GM12865 (cell line): ENCODE measurements at regions not wholly inside any gene's neighbourhood (a gene's known extent, or its start where the extent isn't known, plus 50 kb on each side); places are given as distances from the start of the nearest gene placed in this dataset.

Experiments
- DNase-seq: peaks from one replicate; pipeline ENCODE4 v3.0.0; 2010; ENCODE audit warnings: low read depth
- H3K4me3 ChIP-seq: 2 replicates; pipeline ENCODE4 v1.5.1; 2011; ENCODE audit warnings: mild to moderate bottlenecking, low read depth, low read length, control low read depth
- TF ChIP-seq, protein P1 (sequence below): IDR thresholded peaks from 2 replicates; pipeline ENCODE4 v1.5.1; 2011; ENCODE audit warnings: low read length, control low read depth, low read depth, inconsistent platforms; ENCODE audit not compliant: insufficient read depth; ENCODE audit errors: missing control alignments

DNA sequence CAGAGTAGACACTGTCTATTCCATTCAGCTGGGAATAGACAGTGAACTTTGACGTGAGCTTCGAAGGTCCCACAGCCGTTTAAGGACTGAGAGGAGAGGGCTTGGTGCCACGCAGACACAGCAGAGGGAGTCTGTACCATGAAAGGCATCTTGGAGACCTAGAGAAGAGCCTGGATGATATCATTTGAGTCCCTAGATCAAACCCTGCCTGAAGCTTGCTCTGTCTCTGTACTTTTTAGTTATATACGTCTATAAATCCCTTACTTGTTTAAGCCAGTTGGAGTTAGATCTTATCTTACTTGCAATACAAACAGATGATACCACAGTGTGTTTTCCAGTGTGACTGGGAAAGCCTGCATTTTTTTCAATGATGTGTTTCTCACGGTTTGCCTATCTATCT, 128.9 kb upstream of the RTL1 start:
- no peak overlapping the region for H3K4me3 ChIP-seq
- no peak for DNase-seq
- TF ChIP-seq, protein P1, sequence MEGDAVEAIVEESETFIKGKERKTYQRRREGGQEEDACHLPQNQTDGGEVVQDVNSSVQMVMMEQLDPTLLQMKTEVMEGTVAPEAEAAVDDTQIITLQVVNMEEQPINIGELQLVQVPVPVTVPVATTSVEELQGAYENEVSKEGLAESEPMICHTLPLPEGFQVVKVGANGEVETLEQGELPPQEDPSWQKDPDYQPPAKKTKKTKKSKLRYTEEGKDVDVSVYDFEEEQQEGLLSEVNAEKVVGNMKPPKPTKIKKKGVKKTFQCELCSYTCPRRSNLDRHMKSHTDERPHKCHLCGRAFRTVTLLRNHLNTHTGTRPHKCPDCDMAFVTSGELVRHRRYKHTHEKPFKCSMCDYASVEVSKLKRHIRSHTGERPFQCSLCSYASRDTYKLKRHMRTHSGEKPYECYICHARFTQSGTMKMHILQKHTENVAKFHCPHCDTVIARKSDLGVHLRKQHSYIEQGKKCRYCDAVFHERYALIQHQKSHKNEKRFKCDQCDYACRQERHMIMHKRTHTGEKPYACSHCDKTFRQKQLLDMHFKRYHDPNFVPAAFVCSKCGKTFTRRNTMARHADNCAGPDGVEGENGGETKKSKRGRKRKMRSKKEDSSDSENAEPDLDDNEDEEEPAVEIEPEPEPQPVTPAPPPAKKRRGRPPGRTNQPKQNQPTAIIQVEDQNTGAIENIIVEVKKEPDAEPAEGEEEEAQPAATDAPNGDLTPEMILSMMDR: no peak

DNA sequence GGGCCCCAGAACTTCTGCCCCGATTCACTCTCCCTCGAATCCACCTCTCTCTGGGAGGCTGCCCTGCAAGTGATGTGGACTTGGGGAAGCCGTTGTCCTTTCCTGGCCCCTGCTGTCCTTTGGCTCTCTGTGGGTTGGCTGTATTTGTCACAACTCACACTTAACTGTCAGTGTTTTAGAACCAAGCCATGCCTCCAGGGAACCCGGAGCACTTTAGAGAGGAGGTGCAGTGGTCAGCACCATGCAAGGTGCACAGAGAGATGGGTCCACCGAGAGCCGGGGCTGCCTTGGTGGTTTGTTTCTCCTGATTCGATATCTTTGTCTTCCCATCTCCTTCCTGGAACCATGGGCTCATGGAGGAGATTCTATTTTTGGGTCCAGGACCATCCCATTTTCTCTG, 129.5 kb upstream of the RTL1 start:
- DNase-seq: no peak
- TF ChIP-seq, protein P1: no peak
- H3K4me3 ChIP-seq: no peak overlapping the region

DNA sequence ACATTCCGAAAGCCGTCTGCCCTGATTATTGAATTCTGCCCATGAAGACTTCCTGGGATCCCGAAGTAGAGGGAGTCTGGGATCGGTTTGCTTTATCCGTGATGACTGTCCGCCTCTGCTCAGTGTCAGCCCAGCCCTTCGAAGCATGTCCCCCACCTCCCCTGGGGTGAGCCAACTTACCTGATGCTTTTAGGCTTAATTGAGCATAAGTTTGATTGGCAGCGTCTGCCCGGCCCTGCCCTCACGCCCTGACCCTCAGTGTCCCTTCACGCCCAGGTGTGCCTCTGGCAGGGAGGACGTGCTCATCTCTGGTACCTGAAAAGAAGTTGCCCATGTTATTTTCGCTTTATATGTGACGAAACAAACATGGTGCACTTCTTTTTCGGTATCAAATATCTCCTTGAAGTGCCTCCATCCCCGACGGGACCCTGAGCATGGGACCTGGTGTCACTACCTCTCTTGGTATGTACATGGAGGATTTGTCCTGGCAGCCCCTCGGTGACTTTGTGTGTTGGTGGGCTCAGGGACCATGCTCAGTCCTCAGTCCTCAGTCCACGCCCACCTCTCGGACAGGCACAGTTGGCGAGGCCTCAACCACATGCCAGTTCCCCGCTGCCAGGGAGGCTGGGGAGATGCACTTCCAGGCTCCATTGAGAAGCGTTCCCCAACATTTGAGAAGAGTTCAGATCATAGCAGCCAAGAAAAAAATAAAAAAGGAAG, 130.1 kb upstream of the RTL1 start:
- TF ChIP-seq, protein P1: no peak
- no peak overlapping the region for H3K4me3 ChIP-seq
- no peak for DNase-seq

DNA sequence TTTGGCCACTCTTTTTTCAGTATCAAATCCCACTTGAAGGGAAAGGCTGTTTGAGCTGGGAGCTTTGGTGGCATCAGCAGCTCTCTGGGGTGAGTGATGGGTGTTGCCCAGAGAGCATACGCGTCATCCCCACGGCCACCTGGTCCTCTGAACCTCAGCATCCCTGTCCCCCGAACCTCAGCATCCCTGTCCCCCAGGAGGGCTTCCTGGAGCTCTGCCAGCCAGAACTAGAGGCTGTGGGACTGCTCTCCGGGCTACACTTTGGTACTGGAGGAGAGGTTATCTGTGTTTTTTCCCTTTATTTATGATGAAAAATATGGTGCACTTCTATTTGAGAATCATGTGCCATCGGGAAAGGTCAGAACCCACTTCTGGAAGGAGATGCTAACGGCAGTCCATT, 131.5 kb upstream of the RTL1 start:
- H3K4me3 ChIP-seq: no peak overlapping the region
- TF ChIP-seq, protein P1: no peak
- no peak for DNase-seq

DNA sequence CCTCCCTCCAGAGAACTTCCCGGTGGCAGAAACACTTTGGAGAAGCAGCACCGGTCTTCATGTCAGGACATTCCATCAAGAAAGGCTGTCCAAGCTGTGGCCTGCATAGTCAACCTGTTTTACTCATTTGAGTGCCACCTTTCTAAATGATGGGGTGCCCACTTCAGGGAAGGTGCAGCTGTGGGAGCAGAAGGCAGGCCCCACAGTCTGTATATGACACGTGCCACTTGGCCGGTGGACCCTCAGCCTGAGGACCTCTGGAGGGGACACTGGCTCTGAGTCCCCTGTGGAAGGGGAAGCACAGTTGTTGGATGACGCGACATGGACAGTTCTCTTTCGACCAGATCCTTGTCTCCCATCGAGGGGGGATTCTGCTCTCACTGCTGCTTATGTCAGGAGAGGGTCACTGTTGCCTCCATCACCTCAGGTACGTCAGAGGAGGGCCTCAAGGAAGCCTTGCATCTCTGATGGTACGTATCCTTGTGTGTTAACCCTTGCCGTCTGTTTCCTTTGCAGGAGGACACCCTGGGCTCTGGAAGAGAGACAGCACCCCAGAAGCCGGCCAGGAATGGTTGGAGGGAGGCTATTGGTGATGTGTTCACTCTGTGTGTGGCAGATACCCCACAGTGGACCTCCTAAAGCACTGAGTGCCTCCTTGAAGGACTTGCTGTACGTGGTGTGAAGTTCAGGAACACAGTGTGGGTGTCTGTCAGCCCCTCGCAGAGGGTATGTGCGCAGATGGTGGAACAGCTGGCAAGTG, 132.1 kb upstream of the RTL1 start:
- DNase-seq: no peak

DNA sequence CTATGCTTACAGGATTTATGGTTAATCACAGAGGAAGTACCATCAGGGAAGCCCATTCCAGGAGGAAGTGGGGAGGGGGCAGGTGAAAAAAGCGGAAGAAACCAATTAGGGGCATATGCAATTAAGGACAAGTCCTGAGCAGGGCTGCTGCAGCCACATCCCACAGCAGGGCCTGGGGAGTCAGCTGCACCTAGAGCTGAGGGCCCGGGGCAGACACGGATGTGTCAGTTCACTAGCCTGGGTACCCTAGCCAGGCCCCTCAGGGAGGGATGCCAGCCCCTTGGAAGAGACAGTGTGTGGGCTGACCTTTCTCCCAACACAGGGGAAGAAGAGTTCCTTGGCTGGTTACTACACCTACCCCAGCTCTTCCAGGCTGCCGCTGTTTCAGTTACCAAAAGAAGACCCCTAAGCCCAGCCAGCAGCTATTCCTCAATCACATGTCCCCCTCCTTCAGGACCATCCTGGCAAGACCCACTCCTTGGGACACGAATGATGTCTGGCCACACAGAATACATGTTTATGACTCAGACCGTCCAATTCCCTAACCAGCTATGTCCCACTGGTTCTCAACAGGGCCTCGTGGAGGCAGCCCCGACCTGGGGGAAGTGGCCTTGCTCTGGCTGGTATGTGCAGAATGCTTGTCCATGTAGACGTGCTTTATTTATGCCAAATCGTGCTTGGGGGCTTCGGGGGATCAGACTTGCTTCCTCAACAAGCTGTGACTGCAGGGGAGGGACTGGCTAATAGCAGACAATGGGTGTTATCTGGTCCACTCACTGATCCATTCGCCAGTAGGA, 133.7 kb upstream of the RTL1 start:
- H3K4me3 ChIP-seq: no peak overlapping the region
- DNase-seq: no peak
- TF ChIP-seq, protein P1: no peak

More for the DNA sequence above, 132.1 kb upstream of the RTL1 start:
- no peak overlapping the region for H3K4me3 ChIP-seq
- TF ChIP-seq, protein P1: no peak
